H9 (cell line): ENCODE measurements at regions not wholly inside any gene's neighbourhood (a gene's known extent, or its start where the extent isn't known, plus 50 kb on each side); places are given as distances from the start of the nearest gene placed in this dataset.
"Not testable (repeated sequence)": the region's sequence is repeated elsewhere in the genome, so short reads cannot be mapped to it uniquely, and the experiment has no call there.

ENCODE experiments used
- DNase-seq: peaks from one replicate; pipeline ENCODE4 v3.0.0-alpha.2; 2017
- H2AFZ ChIP-seq: one replicate; pipeline ENCODE4 v1.6.1; 2013; ENCODE audit warnings: mild to moderate bottlenecking, low read length, control low read depth, moderate library complexity
- H2AK5ac ChIP-seq: 2 replicates; pipeline ENCODE4 v1.6.1; 2013; ENCODE audit warnings: low read length, control low read depth, mixed read lengths; ENCODE audit not compliant: insufficient read length
- H2BK120ac ChIP-seq: one replicate; pipeline ENCODE4 v1.6.1; 2013; ENCODE audit warnings: low read depth, mild to moderate bottlenecking, low read length, control low read depth, inconsistent platforms; ENCODE audit not compliant: poor library complexity, severe bottlenecking
- H2BK12ac ChIP-seq: 2 replicates; pipeline ENCODE4 v1.6.1; 2013; ENCODE audit warnings: low read length, control low read depth, mixed read lengths, low read depth; ENCODE audit not compliant: insufficient read length
- H2BK15ac ChIP-seq: 2 replicates; pipeline ENCODE4 v1.6.1; 2013; ENCODE audit warnings: low read depth, low read length, control low read depth
- H2BK20ac ChIP-seq: one replicate; pipeline ENCODE4 v1.6.1; 2013; ENCODE audit warnings: low read depth, mild to moderate bottlenecking, low read length, control low read depth, inconsistent platforms; ENCODE audit not compliant: poor library complexity, severe bottlenecking
- H2BK5ac ChIP-seq: 2 replicates; pipeline ENCODE4 v1.6.1; 2013; ENCODE audit warnings: low read length, control low read depth, mixed read lengths; ENCODE audit not compliant: insufficient read length
- H3K14ac ChIP-seq: 2 replicates; pipeline ENCODE4 v1.6.1; 2013; ENCODE audit warnings: low read length, control low read depth; ENCODE audit not compliant: insufficient read depth
- H3K18ac ChIP-seq: 2 replicates; pipeline ENCODE4 v1.6.1; 2013; ENCODE audit warnings: low read depth, mild to moderate bottlenecking, mixed read lengths, low read length, control low read depth; ENCODE audit not compliant: insufficient read length
- H3K23ac ChIP-seq: 2 replicates; pipeline ENCODE4 v1.6.1; 2013; ENCODE audit warnings: low read length, control low read depth, mixed read lengths, low read depth; ENCODE audit not compliant: insufficient read length
- H3K23me2 ChIP-seq: 2 replicates; pipeline ENCODE4 v1.6.1; 2013; ENCODE audit warnings: low read depth, mild to moderate bottlenecking, mixed read lengths, low read length, control low read depth; ENCODE audit not compliant: insufficient read length, poor library complexity, severe bottlenecking
- H3K27ac ChIP-seq: 2 replicates; pipeline ENCODE4 v1.5.1; 2013; ENCODE audit warnings: low read length, control low read depth, mixed read lengths, low read depth; ENCODE audit not compliant: insufficient read length
- H3K27me3 ChIP-seq: 2 replicates; pipeline ENCODE4 v1.6.1; 2013; ENCODE audit warnings: low read length, control low read depth, inconsistent platforms; ENCODE audit not compliant: insufficient read depth
- H3K4ac ChIP-seq: 2 replicates; pipeline ENCODE4 v1.6.1; 2013; ENCODE audit warnings: low read depth, mild to moderate bottlenecking, control low read depth, inconsistent platforms, low read length, moderate library complexity
- H3K4me1 ChIP-seq: 2 replicates; pipeline ENCODE4 v1.6.1; 2013; ENCODE audit warnings: low read length, control low read depth, inconsistent platforms; ENCODE audit not compliant: insufficient read depth
- H3K4me2 ChIP-seq: 2 replicates; pipeline ENCODE4 v1.6.1; 2013; ENCODE audit warnings: low read length, control low read depth, mixed read lengths; ENCODE audit not compliant: insufficient read length, insufficient read depth
- H3K56ac ChIP-seq: 2 replicates; pipeline ENCODE4 v1.6.1; 2013; ENCODE audit warnings: low read depth, mild to moderate bottlenecking, mixed read lengths, low read length, control low read depth; ENCODE audit not compliant: insufficient read length
- H3K79me1 ChIP-seq: 2 replicates; pipeline ENCODE4 v1.6.1; 2013; ENCODE audit warnings: low read depth, mild to moderate bottlenecking, moderate library complexity, low read length, control low read depth, inconsistent platforms; ENCODE audit not compliant: insufficient read depth, poor library complexity, severe bottlenecking
- H3K79me2 ChIP-seq: 2 replicates; pipeline ENCODE4 v1.6.1; 2013; ENCODE audit warnings: low read length, control low read depth, inconsistent platforms; ENCODE audit not compliant: insufficient read depth
- H3K9ac ChIP-seq: 2 replicates; pipeline ENCODE4 v1.6.1; 2013; ENCODE audit warnings: low read length, control low read depth, mixed read lengths; ENCODE audit not compliant: insufficient read length; ENCODE audit errors: extremely low read depth
- H3K9me3 ChIP-seq: one replicate; pipeline ENCODE4 v1.6.1; 2013; ENCODE audit warnings: low read depth, low read length, inconsistent platforms; ENCODE audit not compliant: control insufficient read depth
- H3T11ph ChIP-seq: one replicate; pipeline ENCODE4 v1.6.1; 2013; ENCODE audit warnings: mild to moderate bottlenecking, low read length, control low read depth, inconsistent platforms
- H4K20me1 ChIP-seq: one replicate; pipeline ENCODE4 v1.6.1; 2013; ENCODE audit not compliant: control insufficient read depth, insufficient read length, insufficient read depth
- H4K5ac ChIP-seq: 2 replicates; pipeline ENCODE4 v1.6.1; 2013; ENCODE audit warnings: low read depth, mild to moderate bottlenecking, mixed read lengths, low read length, control low read depth; ENCODE audit not compliant: insufficient read length
- H4K8ac ChIP-seq: replicated peaks from 2 replicates; pipeline ENCODE4 v1.6.1; 2013; ENCODE audit warnings: low read length, control low read depth, mixed read lengths, low read depth; ENCODE audit not compliant: insufficient read length
- H4K91ac ChIP-seq: 2 replicates; pipeline ENCODE4 v1.6.1; 2013; ENCODE audit warnings: low read depth, mild to moderate bottlenecking, moderate library complexity, mixed read lengths, low read length, control low read depth; ENCODE audit not compliant: insufficient read length
- H3K27ac Mint-ChIP-seq, 3 experiments: 2 replicates in 2 of 3; 3 replicates in 1 of 3; pipeline ENCODE4 v1.8.0; 2020 to 2021; ENCODE audit warnings: mixed read lengths in 3 of 3, mild to moderate bottlenecking in 1 of 3, moderate library complexity in 1 of 3
- H3K27me3 Mint-ChIP-seq: 2 replicates; pipeline ENCODE4 v1.8.0; 2021; ENCODE audit warnings: low read depth, mild to moderate bottlenecking, moderate library complexity, mixed read lengths
- H3K36me3 Mint-ChIP-seq, 3 experiments: 2 replicates in 2 of 3; 3 replicates in 1 of 3; pipeline ENCODE4 v1.8.0; 2020 to 2021; ENCODE audit warnings: low read depth in 3 of 3, mixed read lengths in 3 of 3; ENCODE audit not compliant: insufficient read depth in 1 of 3
- H3K4me1 Mint-ChIP-seq, 2 experiments: 2 replicates each; pipeline ENCODE4 v1.8.0; 2020; ENCODE audit warnings: mixed read lengths in 2 of 2
- H3K4me3 Mint-ChIP-seq, 2 experiments: 2 replicates in 1 of 2; 3 replicates in 1 of 2; pipeline ENCODE4 v1.8.0; 2020 to 2021; ENCODE audit warnings: mild to moderate bottlenecking in 2 of 2, mixed read lengths in 2 of 2, moderate library complexity in 1 of 2
- H3K9me3 Mint-ChIP-seq, 2 experiments: 2 replicates in 1 of 2; 3 replicates in 1 of 2; pipeline ENCODE4 v1.8.0; 2020; ENCODE audit warnings: mild to moderate bottlenecking in 2 of 2, mixed read lengths in 2 of 2, moderate library complexity in 1 of 2
- WGBS: extraction: QIAGEN DNeasy Blood & Tissue Kit; methylation state at CpG from one replicate; pipeline ENCODE4 v1.1.7; 2013; ENCODE audit warnings: missing lambda C conversion rate, low lambda C conversion rate, mixed read lengths; ENCODE audit not compliant: insufficient read length; ENCODE audit errors: extremely low coverage; 5-methylcytosine and 5-hydroxymethylcytosine counted together

DNA sequence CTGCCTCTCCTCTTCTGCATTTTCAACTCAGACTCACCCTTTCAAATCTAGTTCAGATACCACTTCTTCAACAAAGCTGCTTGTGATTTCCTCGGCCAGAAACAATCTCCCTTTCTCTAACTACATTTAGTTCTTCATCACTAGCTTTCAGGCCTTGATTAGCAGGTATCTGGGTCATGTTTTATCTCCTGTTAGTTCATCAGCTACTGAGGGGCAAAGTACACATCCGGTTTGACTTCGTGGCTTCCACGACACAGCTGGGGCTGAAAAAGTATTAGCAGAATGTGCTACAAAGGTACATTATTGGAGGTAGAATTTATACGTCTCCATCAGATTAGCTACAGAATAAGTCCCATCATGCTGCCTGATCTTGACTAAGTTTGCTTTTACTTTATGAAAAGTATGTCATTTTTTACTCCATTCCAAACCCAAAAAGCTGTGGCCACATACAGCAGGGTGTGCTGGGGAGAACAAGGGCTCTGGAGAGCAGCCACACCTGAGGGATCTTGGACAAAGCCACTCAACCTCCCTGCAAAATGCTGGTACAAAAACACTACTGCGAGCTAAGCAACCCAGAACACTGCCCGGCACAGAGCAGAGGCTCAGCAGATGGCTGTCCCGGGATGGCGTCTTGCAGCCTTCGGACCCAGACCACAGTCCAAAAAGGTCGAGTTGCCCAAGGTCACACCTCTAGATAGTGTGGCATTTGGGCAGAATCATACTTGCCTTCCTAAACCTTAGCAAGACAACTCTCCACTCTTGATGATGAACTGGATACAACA, 120.5 kb upstream of the PRKX start:
- not testable (repeated sequence) for H4K91ac ChIP-seq, H3K23me2 ChIP-seq, H4K5ac ChIP-seq, H2BK5ac ChIP-seq, H4K8ac ChIP-seq, H2BK120ac ChIP-seq, H3K9me3 ChIP-seq, H3K4me2 ChIP-seq, H3K14ac ChIP-seq, H2BK15ac ChIP-seq, H2BK12ac ChIP-seq, H2BK20ac ChIP-seq, H4K20me1 ChIP-seq, H3K56ac ChIP-seq, H3K9ac ChIP-seq, H3K27ac ChIP-seq, H3K18ac ChIP-seq, H3K79me2 ChIP-seq, H3K23ac ChIP-seq, H3K79me1 ChIP-seq, H3T11ph ChIP-seq, H2AK5ac ChIP-seq, H3K4me1 Mint-ChIP-seq, H3K27me3 ChIP-seq, H3K27ac Mint-ChIP-seq, H3K4me1 ChIP-seq, H3K9me3 Mint-ChIP-seq, H2AFZ ChIP-seq, H3K27me3 Mint-ChIP-seq, H3K4ac ChIP-seq, DNase-seq, H3K36me3 Mint-ChIP-seq, H3K4me3 Mint-ChIP-seq
- WGBS: no CpG with 5 or more reads among the region's 11 CpGs

DNA sequence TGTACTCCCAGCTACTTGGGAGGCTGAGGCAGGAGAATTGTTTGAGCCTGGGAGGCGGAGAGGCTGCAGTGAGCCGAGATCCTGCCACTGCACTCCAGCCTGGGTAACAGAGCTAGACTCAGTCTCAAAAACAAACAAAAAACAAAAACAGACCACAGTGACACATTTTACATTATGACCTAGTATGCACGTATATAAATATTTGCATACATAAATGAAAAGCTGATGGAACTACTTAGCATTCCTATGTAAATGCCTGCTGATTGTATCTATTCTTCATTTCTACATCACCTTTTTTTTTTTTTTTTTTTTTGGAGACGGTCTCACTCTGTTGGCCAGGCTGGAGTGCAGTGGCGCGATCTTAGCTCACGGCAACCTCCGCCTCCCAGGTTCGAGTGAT, 116.6 kb upstream of the PRKX start:
- not testable (repeated sequence) for H3K23ac ChIP-seq, H3K14ac ChIP-seq, H3K27me3 Mint-ChIP-seq, H3K27me3 ChIP-seq, H2BK120ac ChIP-seq, H3K4me1 Mint-ChIP-seq, H2BK5ac ChIP-seq, H4K5ac ChIP-seq, H2BK15ac ChIP-seq, H3K9me3 ChIP-seq, H2AK5ac ChIP-seq, H3K56ac ChIP-seq, H3K9me3 Mint-ChIP-seq, H4K8ac ChIP-seq, H4K20me1 ChIP-seq, H3K18ac ChIP-seq, H2AFZ ChIP-seq, DNase-seq, H3K27ac ChIP-seq, H3K23me2 ChIP-seq, H3K9ac ChIP-seq, H3K4me3 Mint-ChIP-seq, H3K4ac ChIP-seq, H3K4me1 ChIP-seq, H2BK20ac ChIP-seq, H3K27ac Mint-ChIP-seq, H4K91ac ChIP-seq, H3K79me2 ChIP-seq, H3K4me2 ChIP-seq, H2BK12ac ChIP-seq, H3T11ph ChIP-seq, H3K79me1 ChIP-seq
- H3K36me3 Mint-ChIP-seq: peaks cover 1 to 19% (median 8%) of the 10 kb centered on the region in 3 experiments; a peak in 5 of 7 replicates
- no CpG with 5 or more reads among the region's 9 CpGs for WGBS
